Endothelial cell of umbilical vein (primary cell): ENCODE measurements at regions not wholly inside any gene's neighbourhood (a gene's known extent, or its start where the extent isn't known, plus 50 kb on each side); places are given as distances from the start of the nearest gene placed in this dataset.

ENCODE experiments used
- EZH2 ChIP-seq: IDR thresholded peaks from 2 replicates; pipeline ENCODE4 v1.6.1; 2012; ENCODE audit warnings: borderline replicate concordance, low read depth, mild to moderate bottlenecking, moderate library complexity, low read length, inconsistent platforms; ENCODE audit not compliant: severe bottlenecking
- GATA2 ChIP-seq: IDR thresholded peaks from 2 replicates; pipeline ENCODE4 v1.7.0; 2011; ENCODE audit warnings: low read depth, mild to moderate bottlenecking, moderate library complexity, mixed read lengths, low read length; ENCODE audit not compliant: insufficient read length, insufficient read depth
- POLR2A ChIP-seq: IDR thresholded peaks from 2 replicates; pipeline ENCODE4 v1.6.1; 2012; ENCODE audit warnings: low read depth, mild to moderate bottlenecking, control low read depth, low read length
- POLR2AphosphoS5 ChIP-seq: IDR thresholded peaks from 2 replicates; pipeline ENCODE4 v1.6.1; 2012; ENCODE audit warnings: low read depth, mild to moderate bottlenecking, control low read depth, low read length, moderate library complexity; ENCODE audit not compliant: insufficient read depth
- TF ChIP-seq, protein P1 (sequence below), 2 donors: IDR thresholded peaks; 1 replicate in 1 of 2; 2 replicates in 1 of 2; pipeline ENCODE4 v1.5.1; 2011; ENCODE audit warnings: low read length in 2 of 2, mild to moderate bottlenecking in 2 of 2, moderate library complexity in 2 of 2, control low read depth in 1 of 2, inconsistent platforms in 1 of 2, low read depth in 1 of 2; ENCODE audit not compliant: insufficient read depth in 1 of 2; ENCODE audit errors: extremely low read depth in 1 of 2

DNA sequence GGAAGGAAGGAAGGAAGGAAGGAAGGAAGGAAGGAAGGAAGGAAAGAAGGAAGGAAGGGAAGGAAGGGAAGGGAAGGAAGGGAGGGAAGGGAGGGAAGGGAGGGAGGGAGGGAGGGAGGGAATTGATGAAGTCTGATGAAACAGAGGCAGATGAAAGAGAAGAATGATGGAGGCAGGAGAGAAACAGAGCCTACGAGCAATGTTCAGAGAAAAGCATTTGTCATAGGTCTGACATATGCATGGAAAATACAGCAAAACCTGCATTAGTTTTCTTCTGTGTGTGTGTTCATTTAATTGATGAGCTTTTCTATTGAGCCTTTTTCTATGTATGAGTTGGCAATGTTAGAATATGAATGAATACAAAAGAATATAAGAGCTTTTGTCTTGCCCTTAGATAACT, 343.4 kb downstream of the GXYLT1 start:
- TF ChIP-seq GATA2 (no peak), POLR2A (no peak), EZH2 (no peak), POLR2AphosphoS5 (no peak)
- TF ChIP-seq, protein P1, sequence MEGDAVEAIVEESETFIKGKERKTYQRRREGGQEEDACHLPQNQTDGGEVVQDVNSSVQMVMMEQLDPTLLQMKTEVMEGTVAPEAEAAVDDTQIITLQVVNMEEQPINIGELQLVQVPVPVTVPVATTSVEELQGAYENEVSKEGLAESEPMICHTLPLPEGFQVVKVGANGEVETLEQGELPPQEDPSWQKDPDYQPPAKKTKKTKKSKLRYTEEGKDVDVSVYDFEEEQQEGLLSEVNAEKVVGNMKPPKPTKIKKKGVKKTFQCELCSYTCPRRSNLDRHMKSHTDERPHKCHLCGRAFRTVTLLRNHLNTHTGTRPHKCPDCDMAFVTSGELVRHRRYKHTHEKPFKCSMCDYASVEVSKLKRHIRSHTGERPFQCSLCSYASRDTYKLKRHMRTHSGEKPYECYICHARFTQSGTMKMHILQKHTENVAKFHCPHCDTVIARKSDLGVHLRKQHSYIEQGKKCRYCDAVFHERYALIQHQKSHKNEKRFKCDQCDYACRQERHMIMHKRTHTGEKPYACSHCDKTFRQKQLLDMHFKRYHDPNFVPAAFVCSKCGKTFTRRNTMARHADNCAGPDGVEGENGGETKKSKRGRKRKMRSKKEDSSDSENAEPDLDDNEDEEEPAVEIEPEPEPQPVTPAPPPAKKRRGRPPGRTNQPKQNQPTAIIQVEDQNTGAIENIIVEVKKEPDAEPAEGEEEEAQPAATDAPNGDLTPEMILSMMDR (IDR thresholded peaks at IDR 0.05; ENCODE audit: extremely low read depth in 1 of 2, insufficient read depth in 1 of 2, low read depth in 1 of 2, low read length in 2 of 2), result no peak
